A549 (cell line): ENCODE measurements at regions not wholly inside any gene's neighbourhood (a gene's known extent, or its start where the extent isn't known, plus 50 kb on each side); places are given as distances from the start of the nearest gene placed in this dataset.

Source experiments
- ATAC-seq, 2 experiments: fragments of 200-7000 bp in 1 of 2; fragments of >200 bp in 1 of 2; cut with Nextera tagmentation in 1 of 2; cut with Tn5 transposase in 1 of 2; 3 replicates each; pipeline versions ENCODE4 v1.8.0 to v1.9.1; 2018 to 2020; ENCODE audit warnings: mild to moderate bottlenecking in 1 of 2, moderate library complexity in 1 of 2
- CTCF ChIA-PET: fragments of 300-600 bp; sonication (Branson Sonifier 250); formaldehyde crosslinking; extraction: SDS; loops from one replicate; lab custom pipeline; 2021; ENCODE audit warnings: antibody characterized with exemption, inconsistent platforms; lab: Yijun Ruan, JAX
- POLR2A ChIA-PET: fragments of 350-600 bp; formaldehyde crosslinking; extraction: SDS; loops from one replicate; lab custom pipeline; 2021; ENCODE audit warnings: antibody characterized with exemption, inconsistent platforms; lab: Yijun Ruan, JAX
- DNase-seq, 2 experiments: peaks; one replicate each; pipeline versions ENCODE4 v3.0.0 to v3.0.0-alpha.2; 2011 to 2016; ENCODE audit warnings: low read depth in 1 of 2, low spot score in 1 of 2
- FAIRE-seq: peaks from 2 replicates; lab custom pipeline; 2011; peaks lifted over from hg19 to GRCh38; lab: Jason Lieb, UNC
- H3K27ac ChIP-seq, 2 experiments: fragments of >200 bp; sonication (Bioruptor Twin); formaldehyde crosslinking; 3 replicates each; pipeline ENCODE4 v1.5.1; 2016 to 2017
- H3K4me1 ChIP-seq: fragments of >200 bp; sonication (Bioruptor Twin); formaldehyde crosslinking; 3 replicates; pipeline ENCODE4 v1.6.1; 2016
- H3K4me2 ChIP-seq: fragments of >200 bp; sonication (Bioruptor Twin); formaldehyde crosslinking; 3 replicates; pipeline ENCODE4 v1.6.1; 2016
- H3K4me3 ChIP-seq: fragments of >200 bp; sonication (Bioruptor Twin); formaldehyde crosslinking; 3 replicates; pipeline ENCODE4 v1.5.1; 2016
- H3K9me3 ChIP-seq: fragments of >200 bp; sonication (Bioruptor Twin); formaldehyde crosslinking; 3 replicates; pipeline ENCODE4 v1.6.1; 2016
- BCL3 ChIP-seq: fragments of >200 bp; sonication (Bioruptor Twin); formaldehyde crosslinking; IDR thresholded peaks from 3 replicates; pipeline ENCODE4 v1.6.1; 2016
- CEBPB ChIP-seq, 2 experiments: fragments of >200 bp in 1 of 2; sonication (Bioruptor Twin) in 1 of 2; formaldehyde crosslinking in 1 of 2; IDR thresholded peaks; 2 replicates each; pipeline ENCODE4 v1.6.1; 2012 to 2016
- ELK1 ChIP-seq: fragments of 150-350 bp; IDR thresholded peaks from 2 replicates; pipeline ENCODE4 v1.6.1; 2014; ENCODE audit warnings: low read depth, mild to moderate bottlenecking, low read length
- EP300 ChIP-seq, 2 experiments: fragments of >200 bp; sonication (Bioruptor Twin); formaldehyde crosslinking; IDR thresholded peaks; 2 replicates in 1 of 2; 3 replicates in 1 of 2; pipeline ENCODE4 v1.6.1; 2016 to 2017
- FOSB ChIP-seq: fragments of 250-450 bp; sonication (Bioruptor Pico); IDR thresholded peaks from 2 replicates; pipeline ENCODE4 v1.5.0; 2020; ENCODE audit warnings: mild to moderate bottlenecking, moderate library complexity
- FOSL2 ChIP-seq, 2 experiments: fragments of 450-650 bp in 1 of 2; fragments of >200 bp in 1 of 2; sonication (Bioruptor Twin) in 1 of 2; formaldehyde crosslinking; IDR thresholded peaks; 2 replicates each; pipeline versions ENCODE4 v1.5.0 to v1.6.1; 2016 to 2020; ENCODE audit warnings: mild to moderate bottlenecking in 1 of 2, moderate library complexity in 1 of 2
- HEYL ChIP-seq: fragments of 250-450 bp; sonication (Bioruptor Pico); IDR thresholded peaks from 2 replicates; pipeline ENCODE4 v1.8.0; 2021; ENCODE audit warnings: mild to moderate bottlenecking, moderate library complexity
- JUN ChIP-seq, 2 experiments: fragments of >200 bp; sonication (Bioruptor Twin); formaldehyde crosslinking; IDR thresholded peaks; 2 replicates in 1 of 2; 3 replicates in 1 of 2; pipeline ENCODE4 v1.6.1; 2016 to 2017
- JUNB ChIP-seq: fragments of >200 bp; sonication (Bioruptor Twin); formaldehyde crosslinking; IDR thresholded peaks from 2 replicates; pipeline ENCODE4 v1.6.1; 2016
- KDM1A ChIP-seq: fragments of 200-600 bp; sonication (generic); IDR thresholded peaks from 2 replicates; pipeline ENCODE4 v1.6.1; 2016; ENCODE audit warnings: low read depth, mild to moderate bottlenecking
- MAX ChIP-seq: IDR thresholded peaks from 2 replicates; pipeline ENCODE4 v1.6.1; 2012
- NFE2L2 ChIP-seq: fragments of 150-350 bp; conservative IDR thresholded peaks from 2 replicates; pipeline ENCODE4 v1.6.1; 2014; ENCODE audit warnings: low read length
- NPAS2 ChIP-seq: fragments of 250-450 bp; sonication (Bioruptor Pico); IDR thresholded peaks from 2 replicates; pipeline ENCODE4 v1.8.0; 2022; ENCODE audit warnings: mild to moderate bottlenecking, moderate library complexity, borderline replicate concordance
- NR3C1 ChIP-seq: fragments of >200 bp; sonication (Bioruptor Twin); formaldehyde crosslinking; IDR thresholded peaks from 3 replicates; pipeline ENCODE4 v1.6.1; 2017
- RAD21 ChIP-seq, 2 experiments: fragments of >200 bp in 1 of 2; sonication (Bioruptor Twin) in 1 of 2; formaldehyde crosslinking in 1 of 2; IDR thresholded peaks in 1 of 2; conservative IDR thresholded peaks in 1 of 2; 2 replicates in 1 of 2; 3 replicates in 1 of 2; pipeline ENCODE4 v1.6.1; 2012 to 2018; ENCODE audit warnings: inconsistent platforms in 1 of 2
- RCOR1 ChIP-seq: fragments of 150-350 bp; IDR thresholded peaks from 2 replicates; pipeline ENCODE4 v1.6.1; 2014; ENCODE audit warnings: antibody characterized with exemption, low read length, low read depth
- REST ChIP-seq: fragments of 200-600 bp; sonication (generic); IDR thresholded peaks from 2 replicates; pipeline ENCODE4 v1.6.1; 2016; ENCODE audit warnings: antibody characterized with exemption, mild to moderate bottlenecking, moderate library complexity
- RNF2 ChIP-seq: fragments of 200-600 bp; sonication (generic); IDR thresholded peaks from 2 replicates; pipeline ENCODE4 v1.6.1; 2016; ENCODE audit warnings: low read depth, mild to moderate bottlenecking, antibody characterized with exemption, moderate library complexity, borderline replicate concordance
- SMC3 ChIP-seq: fragments of >200 bp; sonication (Bioruptor Twin); formaldehyde crosslinking; IDR thresholded peaks from 3 replicates; pipeline ENCODE4 v1.6.1; 2018; ENCODE audit warnings: inconsistent platforms
- TP53 ChIP-seq: fragments of 250-450 bp; sonication (Bioruptor Pico); IDR thresholded peaks from 2 replicates; pipeline ENCODE4 v1.5.0; 2021; ENCODE audit warnings: mild to moderate bottlenecking, moderate library complexity
- USF2 ChIP-seq: fragments of 450-650 bp; IDR thresholded peaks from 2 replicates; pipeline ENCODE4 v1.6.1; 2014; ENCODE audit warnings: antibody characterized with exemption
- WGBS: methylation state at CpG from one replicate; pipeline ENCODE4 v1.1.6; 2017; ENCODE audit errors: missing lambda C conversion rate; 5-methylcytosine and 5-hydroxymethylcytosine counted together

- Histone ChIP-seq H3K4me3 (no peak overlapping the region), H3K27ac (peak overlapping the region in 1 of 2 experiments; percentile 49; a peak in 3 of 6 replicates), H3K9me3 (no peaks in the 10 kb centered on the region), H3K4me2 (no peak overlapping the region), H3K4me1 (peaks cover 32% of the 10 kb centered on the region)
- ChIA-PET CTCF (interaction anchor here (0.9 to 1.6 kb wide), 3 partner anchors 243 to 370 kb away, joined by 3 read pairs; partner anchors contain the start of gene OSR1), POLR2A (interaction anchor here (0.8 to 1.0 kb wide), 2 partner anchors 147 to 353 kb away, joined by 3 read pairs; no protein-coding TSS in a partner anchor)
- ATAC-seq = no peak
- 94% methylated on average over 3 of the region's 3 CpGs for WGBS
- TF ChIP-seq NPAS2 (CRISPR knock-in tag) = no peak
- no peak for TF ChIP-seq NR3C1
- no peak for TF ChIP-seq REST
- no peak for TF ChIP-seq RAD21 (conservative IDR thresholded peaks at IDR 0.05 in 1 of 2, IDR thresholded peaks at IDR 0.05 in 1 of 2)
- no peak for TF ChIP-seq TP53 (CRISPR knock-in tag)
- TF ChIP-seq JUNB = 0 out of 2 replicates have a peak, but pooled peaks have one; percentile 28
- DNase-seq = no peak
- no peak for FAIRE-seq
Observed at GRCh38 chr2:18993756-18994338, 364.6 kb downstream of the OSR1 start.

- H3K9me3 ChIP-seq = no peaks in the 10 kb centered on the region
- peak overlapping the region; percentile 59 for H3K4me2 ChIP-seq
- H3K27ac ChIP-seq = peak overlapping the region; percentile 68 to 84
- 3% methylated on average over 5 of the region's 5 CpGs for WGBS
- H3K4me1 ChIP-seq = peaks cover 56% of the 10 kb centered on the region
- CTCF ChIA-PET = interaction anchor here (1.0 to 4.0 kb wide), 3 partner anchors 18 to 471 kb away, joined by 3 to 17 read pairs (median 3); partner anchors contain the start of gene OSR1
- ATAC-seq = peak; percentile 90 to 91
- POLR2A ChIA-PET = interaction anchor here (0.5 to 2.2 kb wide), 6 partner anchors 41 to 431 kb away, joined by 3 to 17 read pairs (median 5); partner anchors contain the start of gene RDH14
- peak; percentile 67 for FAIRE-seq
- H3K4me3 ChIP-seq = peak overlapping the region; percentile 4; the same call in 1 of the 3 replicates
- DNase-seq = peak; percentile 27 to 86
- TF ChIP-seq REST (no peak), JUNB (peak; percentile 97), RNF2 (no peak), EP300 (IDR thresholded peaks at IDR 0.05) (peak; percentile 90 to 95), NFE2L2 (no peak), HEYL (CRISPR knock-in tag) (no peak), RCOR1 (no peak), MAX (peak; percentile 59; the same call in 1 of the 2 replicates), RAD21 (conservative IDR thresholded peaks at IDR 0.05 in 1 of 2, IDR thresholded peaks at IDR 0.05 in 1 of 2) (peak in 1 of 2 experiments; percentile 23; a peak in 3 of 5 replicates), FOSB (CRISPR knock-in tag) (no peak), KDM1A (no peak), JUN (IDR thresholded peaks at IDR 0.05) (peak; percentile 99), FOSL2 (IDR thresholded peaks at IDR 0.05) (peak; percentile 92), FOSL2 (CRISPR knock-in tag; IDR thresholded peaks at IDR 0.05) (peak; percentile 86), CEBPB (IDR thresholded peaks at IDR 0.05) (peak; percentile 91 to 97), BCL3 (peak; percentile 98; the same call in 2 of the 3 replicates), ELK1 (no peak), SMC3 (peak; percentile 51), USF2 (no peak)
Observed at GRCh38 chr2:18991177-18992168, 366.9 kb downstream of the OSR1 start.
